ENCODE measurements at regions not wholly inside any gene's neighbourhood (a gene's known extent, or its start where the extent isn't known, plus 50 kb on each side); places are given as distances from the start of the nearest gene placed in this dataset.

GRCh38 chr17:65423346-65424140 lies 137.9 kb downstream of the AXIN2 start:
- TF ChIP-seq CTCF (IDR thresholded peaks at IDR 0.05; ENCODE audit: low read depth, low read length) = no peak
- H3K4me3 ChIP-seq (ENCODE audit: low read depth, low read length) = no peak overlapping the region

GRCh38 chr17:65418622-65419021 lies 142.8 kb downstream of the AXIN2 start:
- no peak overlapping the region for H3K4me3 ChIP-seq (ENCODE audit: low read depth, low read length)
- no peak for TF ChIP-seq CTCF (IDR thresholded peaks at IDR 0.05; ENCODE audit: low read depth, low read length)

- no peak overlapping the region for H3K4me3 ChIP-seq (ENCODE audit: low read depth, low read length)
- no peak for TF ChIP-seq CTCF (IDR thresholded peaks at IDR 0.05; ENCODE audit: low read depth, low read length)
Observed at GRCh38 chr17:65417406-65418221, 143.8 kb downstream of the AXIN2 start.

- no peak overlapping the region for H3K4me3 ChIP-seq (ENCODE audit: low read depth, low read length)
- no peak for TF ChIP-seq CTCF (IDR thresholded peaks at IDR 0.05; ENCODE audit: low read depth, low read length)
Observed at GRCh38 chr17:65415991-65416390, 145.5 kb downstream of the AXIN2 start.

GRCh38 chr17:65413390-65413789 lies 148.1 kb downstream of the AXIN2 start:
- H3K4me3 ChIP-seq (ENCODE audit: low read depth, low read length) = no peak overlapping the region
- TF ChIP-seq CTCF (IDR thresholded peaks at IDR 0.05; ENCODE audit: low read depth, low read length) = no peak

GRCh38 chr17:65409381-65409780 lies 152.1 kb downstream of the AXIN2 start:
- TF ChIP-seq CTCF (IDR thresholded peaks at IDR 0.05; ENCODE audit: low read depth, low read length) = no peak
- H3K4me3 ChIP-seq (ENCODE audit: low read depth, low read length) = no peak overlapping the region

- H3K4me3 ChIP-seq (ENCODE audit: low read depth, low read length) = no peak overlapping the region
- TF ChIP-seq CTCF (IDR thresholded peaks at IDR 0.05; ENCODE audit: low read depth, low read length) = no peak
Observed at GRCh38 chr17:65408050-65408449, 153.4 kb downstream of the AXIN2 start.
